ENCODE measurements at regions not wholly inside any gene's neighbourhood (a gene's known extent, or its start where the extent isn't known, plus 50 kb on each side); places are given as distances from the start of the nearest gene placed in this dataset.
A peak's percentile ranks its signal among the peaks of the same experiment; 100 is the strongest.

DNA sequence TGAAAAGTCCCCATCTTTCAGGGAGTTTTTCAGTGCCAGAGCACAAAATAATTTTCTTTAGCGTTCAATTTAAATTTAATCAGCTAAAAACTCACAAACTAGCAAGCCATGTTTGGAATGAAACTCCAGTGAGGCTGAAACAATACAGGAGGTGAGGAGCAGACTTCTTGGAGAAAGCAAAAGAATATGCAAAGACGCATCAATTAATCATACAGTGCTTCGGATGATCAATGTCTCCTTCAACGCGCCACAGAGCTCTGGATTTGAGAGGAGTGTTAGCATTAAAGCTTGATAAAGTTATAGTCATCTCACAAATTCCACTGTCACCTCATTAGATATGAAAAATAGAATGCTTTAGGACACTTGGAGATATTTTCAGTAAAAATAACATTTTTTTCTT, 248.0 kb downstream of the WDR11 start:
- intact Hi-C loops (cut with DNase I) = no loop called here
- no peaks in the 10 kb centered on the region for H3K27me3 ChIP-seq (ENCODE audit: control insufficient read depth, insufficient read depth, low read length)
- FAIRE-seq (no peak), DNase-seq (no peak)
- no peak overlapping the region for H3K9ac ChIP-seq (ENCODE audit: low read length in 3 of 3)
- H3K9me3 ChIP-seq (ENCODE audit: control insufficient read depth in 2 of 3, insufficient read depth in 1 of 3, low read length in 3 of 3) = no peaks in the 10 kb centered on the region
- no peak overlapping the region for H3K4me3 ChIP-seq (ENCODE audit: low read length in 3 of 3)
- TF ChIP-seq, protein P1, sequence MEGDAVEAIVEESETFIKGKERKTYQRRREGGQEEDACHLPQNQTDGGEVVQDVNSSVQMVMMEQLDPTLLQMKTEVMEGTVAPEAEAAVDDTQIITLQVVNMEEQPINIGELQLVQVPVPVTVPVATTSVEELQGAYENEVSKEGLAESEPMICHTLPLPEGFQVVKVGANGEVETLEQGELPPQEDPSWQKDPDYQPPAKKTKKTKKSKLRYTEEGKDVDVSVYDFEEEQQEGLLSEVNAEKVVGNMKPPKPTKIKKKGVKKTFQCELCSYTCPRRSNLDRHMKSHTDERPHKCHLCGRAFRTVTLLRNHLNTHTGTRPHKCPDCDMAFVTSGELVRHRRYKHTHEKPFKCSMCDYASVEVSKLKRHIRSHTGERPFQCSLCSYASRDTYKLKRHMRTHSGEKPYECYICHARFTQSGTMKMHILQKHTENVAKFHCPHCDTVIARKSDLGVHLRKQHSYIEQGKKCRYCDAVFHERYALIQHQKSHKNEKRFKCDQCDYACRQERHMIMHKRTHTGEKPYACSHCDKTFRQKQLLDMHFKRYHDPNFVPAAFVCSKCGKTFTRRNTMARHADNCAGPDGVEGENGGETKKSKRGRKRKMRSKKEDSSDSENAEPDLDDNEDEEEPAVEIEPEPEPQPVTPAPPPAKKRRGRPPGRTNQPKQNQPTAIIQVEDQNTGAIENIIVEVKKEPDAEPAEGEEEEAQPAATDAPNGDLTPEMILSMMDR (IDR thresholded peaks at IDR 0.05; ENCODE audit: borderline replicate concordance, extremely low read depth, insufficient read depth) = no peak
- no peaks in the 10 kb centered on the region for H3K4me1 ChIP-seq (ENCODE audit: control insufficient read depth in 2 of 3, insufficient read depth in 2 of 3, low read depth in 1 of 3, low read length in 3 of 3)
- no peak overlapping the region for H3K27ac ChIP-seq (ENCODE audit: low read depth in 2 of 2, low read length in 2 of 2)
- H3K36me3 ChIP-seq (ENCODE audit: control insufficient read depth in 2 of 3, insufficient read depth in 3 of 3, low read length in 3 of 3) = no peaks in the 10 kb centered on the region

DNA sequence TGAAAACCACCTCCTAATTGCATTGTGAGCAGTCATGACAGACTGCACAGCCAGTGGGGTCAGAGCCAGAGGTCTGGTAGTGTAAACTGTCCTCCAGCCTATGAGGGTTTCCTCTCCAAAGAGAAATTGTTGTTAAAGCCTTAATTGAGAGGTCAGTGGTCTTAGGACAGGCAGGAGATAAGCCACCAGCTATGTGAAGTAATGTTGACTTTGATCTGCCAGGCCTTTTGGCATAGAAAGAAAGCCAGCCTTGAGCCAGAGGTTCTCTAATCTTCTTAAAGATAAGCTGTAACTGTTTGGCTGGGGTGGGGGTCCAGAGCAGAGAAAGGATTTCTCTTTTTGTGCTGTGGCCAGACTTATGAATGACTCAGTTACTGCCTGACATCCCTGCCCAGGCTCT, 248.4 kb downstream of the WDR11 start:
- FAIRE-seq = no peak
- no peak overlapping the region for H3K4me3 ChIP-seq (ENCODE audit: low read length in 3 of 3)
- intact Hi-C loops (cut with DNase I) = no loop called here
- DNase-seq = peak in 1 of 5 donors; percentile 13
- TF ChIP-seq, protein P1 (IDR thresholded peaks at IDR 0.05; ENCODE audit: borderline replicate concordance, extremely low read depth, insufficient read depth) = no peak
- no peaks in the 10 kb centered on the region for H3K36me3 ChIP-seq (ENCODE audit: control insufficient read depth in 2 of 3, insufficient read depth in 3 of 3, low read length in 3 of 3)
- no peak overlapping the region for H3K27ac ChIP-seq (ENCODE audit: low read depth in 2 of 2, low read length in 2 of 2)
- H3K27me3 ChIP-seq (ENCODE audit: control insufficient read depth, insufficient read depth, low read length) = no peaks in the 10 kb centered on the region
- no peaks in the 10 kb centered on the region for H3K9me3 ChIP-seq (ENCODE audit: control insufficient read depth in 2 of 3, insufficient read depth in 1 of 3, low read length in 3 of 3)
- no peaks in the 10 kb centered on the region for H3K4me1 ChIP-seq (ENCODE audit: control insufficient read depth in 2 of 3, insufficient read depth in 2 of 3, low read depth in 1 of 3, low read length in 3 of 3)
- H3K9ac ChIP-seq (ENCODE audit: low read length in 3 of 3) = no peak overlapping the region

- no peaks in the 10 kb centered on the region for H3K9me3 ChIP-seq (ENCODE audit: control insufficient read depth in 2 of 3, insufficient read depth in 1 of 3, low read length in 3 of 3)
- H3K4me3 ChIP-seq (ENCODE audit: low read length in 3 of 3) = no peak overlapping the region
- no peak for DNase-seq
- TF ChIP-seq, protein P1 (IDR thresholded peaks at IDR 0.05; ENCODE audit: borderline replicate concordance, extremely low read depth, insufficient read depth) = no peak
- H3K27me3 ChIP-seq (ENCODE audit: control insufficient read depth, insufficient read depth, low read length) = no peaks in the 10 kb centered on the region
- no peak overlapping the region for H3K9ac ChIP-seq (ENCODE audit: low read length in 3 of 3)
- no peak for FAIRE-seq
- intact Hi-C loops (cut with DNase I) = no loop called here
- H3K27ac ChIP-seq (ENCODE audit: low read depth in 2 of 2, low read length in 2 of 2) = no peak overlapping the region
- no peaks in the 10 kb centered on the region for H3K36me3 ChIP-seq (ENCODE audit: control insufficient read depth in 2 of 3, insufficient read depth in 3 of 3, low read length in 3 of 3)
- H3K4me1 ChIP-seq (ENCODE audit: control insufficient read depth in 2 of 3, insufficient read depth in 2 of 3, low read depth in 1 of 3, low read length in 3 of 3) = no peaks in the 10 kb centered on the region
These were observed 250.4 kb downstream of the WDR11 start for GRCh38 chr10:121101561-121101960.

GRCh38 chr10:121102706-121103105, 251.5 kb downstream of the WDR11 start:
- H3K4me1 ChIP-seq (ENCODE audit: control insufficient read depth in 2 of 3, insufficient read depth in 2 of 3, low read depth in 1 of 3, low read length in 3 of 3) = no peaks in the 10 kb centered on the region
- DNase-seq (no peak), FAIRE-seq (no peak)
- no peak overlapping the region for H3K27ac ChIP-seq (ENCODE audit: low read depth in 2 of 2, low read length in 2 of 2)
- no peaks in the 10 kb centered on the region for H3K9me3 ChIP-seq (ENCODE audit: control insufficient read depth in 2 of 3, insufficient read depth in 1 of 3, low read length in 3 of 3)
- no peaks in the 10 kb centered on the region for H3K27me3 ChIP-seq (ENCODE audit: control insufficient read depth, insufficient read depth, low read length)
- intact Hi-C loops (cut with DNase I) = no loop called here
- no peaks in the 10 kb centered on the region for H3K36me3 ChIP-seq (ENCODE audit: control insufficient read depth in 2 of 3, insufficient read depth in 3 of 3, low read length in 3 of 3)
- no peak overlapping the region for H3K4me3 ChIP-seq (ENCODE audit: low read length in 3 of 3)
- H3K9ac ChIP-seq (ENCODE audit: low read length in 3 of 3) = no peak overlapping the region
- TF ChIP-seq, protein P1 (IDR thresholded peaks at IDR 0.05; ENCODE audit: borderline replicate concordance, extremely low read depth, insufficient read depth) = no peak

Data from kidney (tissue), 13 donors.